OCI-LY1 (cell line): ENCODE measurements at regions not wholly inside any gene's neighbourhood (a gene's known extent, or its start where the extent isn't known, plus 50 kb on each side); places are given as distances from the start of the nearest gene placed in this dataset.

Experiments
- H2AFZ ChIP-seq: fragments of 200-600 bp; sonication (generic), shearing (Covaris generic); 2 replicates; pipeline ENCODE4 v1.6.0; 2014; ENCODE audit warnings: antibody characterized with exemption, mild to moderate bottlenecking, low read length
- H3F3A ChIP-seq: fragments of 200-600 bp; sonication (generic), shearing (Covaris generic); 2 replicates; pipeline ENCODE4 v1.6.0; 2014; ENCODE audit warnings: mild to moderate bottlenecking, antibody characterized with exemption, low read length, moderate library complexity; ENCODE audit not compliant: insufficient read depth
- H3K27ac ChIP-seq: fragments of 200-600 bp; sonication (generic); 2 replicates; pipeline ENCODE4 v1.5.1; 2014; ENCODE audit warnings: low read length, mixed run types, mild to moderate bottlenecking, low read depth; ENCODE audit not compliant: poor library complexity, severe bottlenecking
- H3K27me3 ChIP-seq: fragments of 200-600 bp; sonication (generic); 2 replicates; pipeline ENCODE4 v1.6.0; 2014; ENCODE audit warnings: antibody characterized with exemption, mild to moderate bottlenecking, low read length, moderate library complexity; ENCODE audit not compliant: insufficient read depth
- H3K36me3 ChIP-seq: fragments of 200-600 bp; sonication (generic); 2 replicates; pipeline ENCODE4 v1.6.1; 2014; ENCODE audit warnings: mild to moderate bottlenecking, antibody characterized with exemption, low read length, moderate library complexity, mixed read lengths; ENCODE audit not compliant: insufficient read depth
- H3K4me1 ChIP-seq: fragments of 200-600 bp; sonication (generic); 2 replicates; pipeline ENCODE4 v1.5.1; 2014; ENCODE audit warnings: mild to moderate bottlenecking, low read length, moderate library complexity; ENCODE audit not compliant: insufficient read depth, severe bottlenecking
- H3K4me2 ChIP-seq: fragments of 200-600 bp; sonication (generic), shearing (Covaris generic); 2 replicates; pipeline ENCODE4 v1.6.1; 2014; ENCODE audit warnings: low read length
- H3K4me3 ChIP-seq: fragments of 200-600 bp; sonication (generic); 2 replicates; pipeline ENCODE4 v1.5.1; 2014; ENCODE audit warnings: low read length, low read depth, mild to moderate bottlenecking, mixed read lengths; ENCODE audit not compliant: poor library complexity, severe bottlenecking
- H3K79me2 ChIP-seq: fragments of 200-600 bp; shearing (Covaris generic); 2 replicates; pipeline ENCODE4 v1.6.1; 2016; ENCODE audit warnings: mixed run types, low read length, mixed read lengths; ENCODE audit not compliant: insufficient read depth
- H3K9ac ChIP-seq: fragments of 200-600 bp; sonication (generic), shearing (Covaris generic); 2 replicates; pipeline ENCODE4 v1.6.1; 2014; ENCODE audit warnings: mild to moderate bottlenecking, low read length, mixed read lengths
- H3K9me2 ChIP-seq: fragments of 200-600 bp; sonication (generic), shearing (Covaris generic); 2 replicates; pipeline ENCODE4 v1.6.1; 2014; ENCODE audit warnings: low read depth, mild to moderate bottlenecking, low read length, mixed read lengths
- H3K9me3 ChIP-seq: fragments of 200-600 bp; shearing (Covaris generic); 2 replicates; pipeline ENCODE4 v1.6.1; 2014; ENCODE audit warnings: low read length, mixed read lengths
- H4K20me1 ChIP-seq: fragments of 200-600 bp; sonication (generic), shearing (Covaris generic); 2 replicates; pipeline ENCODE4 v1.6.0; 2016; ENCODE audit warnings: mild to moderate bottlenecking, low read length; ENCODE audit not compliant: insufficient read depth
- CTCF ChIP-seq: fragments of 200-600 bp; sonication (generic), shearing (Covaris generic); IDR thresholded peaks from 2 replicates; pipeline ENCODE4 v1.5.1; 2017; ENCODE audit warnings: mild to moderate bottlenecking, antibody characterized with exemption, low read length, moderate library complexity, mixed read lengths
- EZH2 ChIP-seq: fragments of 200-600 bp; sonication (generic), shearing (Covaris generic); IDR thresholded peaks from 2 replicates; pipeline ENCODE4 v1.8.0; 2017; ENCODE audit warnings: borderline replicate concordance, mixed run types, mild to moderate bottlenecking, antibody characterized with exemption, low read length, moderate library complexity, mixed read lengths

GRCh38 chr16:87056551-87056950, 260.6 kb downstream of the C16orf95 start:
- Histone ChIP-seq H2AFZ (no peak overlapping the region), H3K79me2 (no peaks in the 10 kb centered on the region), H3K9me2 (no peaks in the 10 kb centered on the region), H3K27me3 (peaks cover 5% of the 10 kb centered on the region; the same call in 1 of the 2 replicates), H3F3A (no peaks in the 10 kb centered on the region), H3K9me3 (no peaks in the 10 kb centered on the region), H3K36me3 (no peaks in the 10 kb centered on the region), H3K4me2 (no peak overlapping the region), H4K20me1 (no peaks in the 10 kb centered on the region), H3K4me3 (no peak overlapping the region), H3K27ac (no peak overlapping the region), H3K9ac (no peak overlapping the region), H3K4me1 (peaks cover 19% of the 10 kb centered on the region)
- no peak for TF ChIP-seq CTCF
- no peak for TF ChIP-seq EZH2

- Histone ChIP-seq H3K4me2 (no peak overlapping the region), H3K9me2 (no peaks in the 10 kb centered on the region), H3K27me3 (peaks cover 5% of the 10 kb centered on the region; the same call in 1 of the 2 replicates), H3K4me1 (peaks cover 27% of the 10 kb centered on the region), H3K79me2 (no peaks in the 10 kb centered on the region), H3K36me3 (no peaks in the 10 kb centered on the region), H4K20me1 (no peaks in the 10 kb centered on the region), H3K9me3 (no peaks in the 10 kb centered on the region), H3K27ac (no peak overlapping the region), H3F3A (no peaks in the 10 kb centered on the region), H2AFZ (no peak overlapping the region), H3K9ac (no peak overlapping the region), H3K4me3 (no peak overlapping the region)
- TF ChIP-seq CTCF: peak; percentile 24; the same call in 1 of the 2 replicates
- TF ChIP-seq EZH2: no peak
Measured at GRCh38 chr16:87057211-87057881, 259.8 kb downstream of the C16orf95 start.

- no peaks in the 10 kb centered on the region for H3F3A ChIP-seq
- peaks cover 5% of the 10 kb centered on the region; the same call in 1 of the 2 replicates for H3K27me3 ChIP-seq
- TF ChIP-seq EZH2 (no peak), CTCF (no peak)
- H3K4me2 ChIP-seq: no peak overlapping the region
- peaks cover 32% of the 10 kb centered on the region for H3K4me1 ChIP-seq
- H3K9ac ChIP-seq: no peak overlapping the region
- no peak overlapping the region for H3K27ac ChIP-seq
- no peak overlapping the region for H2AFZ ChIP-seq
- H4K20me1 ChIP-seq: no peaks in the 10 kb centered on the region
- H3K9me2 ChIP-seq: no peaks in the 10 kb centered on the region
- no peaks in the 10 kb centered on the region for H3K9me3 ChIP-seq
- H3K79me2 ChIP-seq: no peaks in the 10 kb centered on the region
- H3K4me3 ChIP-seq: no peak overlapping the region
- H3K36me3 ChIP-seq: no peaks in the 10 kb centered on the region
Measured at GRCh38 chr16:87057951-87058560, 259.1 kb downstream of the C16orf95 start.
